PC-9 (cell line): ENCODE measurements at regions not wholly inside any gene's neighbourhood (a gene's known extent, or its start where the extent isn't known, plus 50 kb on each side); places are given as distances from the start of the nearest gene placed in this dataset.

ENCODE experiments used
- BruUV-seq: library from RNA; stranded (reverse); fragments of 400-500 nt; replicated peaks from 2 replicates; lab custom pipeline; 2021; lab: Mats Ljungman, UMichigan
- CTCF ChIA-PET: fragments of 300-600 bp; sonication (Branson Sonifier 250); formaldehyde crosslinking; loops from one replicate; lab custom pipeline; 2022; ENCODE audit warnings: antibody characterized with exemption; lab: Charles Lee
- POLR2A ChIA-PET: fragments of 300-600 bp; sonication (Branson Sonifier 250); formaldehyde crosslinking; loops from one replicate; lab custom pipeline; 2022; ENCODE audit warnings: antibody characterized with exemption; ENCODE audit not compliant: unreplicated experiment; lab: Charles Lee
- DNase-seq, 2 experiments: peaks; one replicate each; pipeline versions ENCODE4 v3.0.0 to v3.0.0-alpha.2; 2015 to 2022; ENCODE audit warnings: mixed read lengths in 1 of 2
- H2AFZ ChIP-seq: fragments of 200-600 bp; sonication (generic); 2 replicates; pipeline ENCODE4 v1.8.1; 2017; ENCODE audit warnings: antibody characterized with exemption
- H3F3A ChIP-seq: fragments of 200-600 bp; sonication (generic); 2 replicates; pipeline ENCODE4 v1.8.1; 2017; ENCODE audit warnings: antibody characterized with exemption, mild to moderate bottlenecking, low read depth; ENCODE audit not compliant: insufficient read depth
- H3K27ac ChIP-seq: fragments of 200-600 bp; sonication (generic); 2 replicates; pipeline ENCODE4 v1.6.1; 2016; ENCODE audit warnings: mixed run types
- H3K27me3 ChIP-seq: fragments of 200-600 bp; sonication (generic); 2 replicates; pipeline ENCODE4 v1.6.1; 2016; ENCODE audit warnings: low read depth, mixed run types; ENCODE audit not compliant: insufficient read depth
- H3K36me3 ChIP-seq: fragments of 200-600 bp; sonication (generic); 2 replicates; pipeline ENCODE4 v1.6.1; 2016; ENCODE audit warnings: low read depth, mixed run types
- H3K4me1 ChIP-seq: fragments of 200-600 bp; sonication (generic); replicated peaks from 2 replicates; pipeline ENCODE4 v1.6.1; 2016; ENCODE audit warnings: mixed run types; ENCODE audit not compliant: insufficient read depth
- H3K4me2 ChIP-seq: fragments of 200-600 bp; sonication (generic); 2 replicates; pipeline ENCODE4 v1.6.1; 2017; ENCODE audit warnings: mixed run types
- H3K4me3 ChIP-seq: fragments of 200-600 bp; sonication (generic); 2 replicates; pipeline ENCODE4 v1.6.1; 2016; ENCODE audit warnings: mixed run types
- H3K79me2 ChIP-seq: fragments of 200-600 bp; sonication (generic); 2 replicates; pipeline ENCODE4 v1.6.1; 2017; ENCODE audit warnings: low read depth, mixed run types
- H3K9me2 ChIP-seq: fragments of 200-600 bp; sonication (generic); 2 replicates; pipeline ENCODE4 v1.8.1; 2017; ENCODE audit warnings: mild to moderate bottlenecking; ENCODE audit not compliant: insufficient read depth
- H3K9me3 ChIP-seq: fragments of 200-600 bp; sonication (generic); 2 replicates; pipeline ENCODE4 v1.8.1; 2016; ENCODE audit warnings: low read depth; ENCODE audit not compliant: insufficient read depth
- H4K20me1 ChIP-seq: fragments of 200-600 bp; sonication (generic); 2 replicates; pipeline ENCODE4 v1.8.1; 2017; ENCODE audit not compliant: insufficient read depth
- EZH2 ChIP-seq: fragments of 200-600 bp; sonication (generic); IDR thresholded peaks from 2 replicates; pipeline ENCODE4 v1.8.0; 2017; ENCODE audit warnings: antibody characterized with exemption, low read depth
- intact Hi-C: fragments of 100-400 bp; cut with micrococcal nuclease; formaldehyde crosslinking; loops from one replicate; pipeline ENCODE4 v1.10.0; 2022; ENCODE audit not compliant: unreplicated experiment
- TF ChIP-seq, protein P1 (sequence below): fragments of 200-600 bp; sonication (generic); conservative IDR thresholded peaks from 2 replicates; pipeline ENCODE4 v1.6.1; 2017; ENCODE audit warnings: mixed run types, antibody characterized with exemption, mild to moderate bottlenecking, moderate library complexity

DNA sequence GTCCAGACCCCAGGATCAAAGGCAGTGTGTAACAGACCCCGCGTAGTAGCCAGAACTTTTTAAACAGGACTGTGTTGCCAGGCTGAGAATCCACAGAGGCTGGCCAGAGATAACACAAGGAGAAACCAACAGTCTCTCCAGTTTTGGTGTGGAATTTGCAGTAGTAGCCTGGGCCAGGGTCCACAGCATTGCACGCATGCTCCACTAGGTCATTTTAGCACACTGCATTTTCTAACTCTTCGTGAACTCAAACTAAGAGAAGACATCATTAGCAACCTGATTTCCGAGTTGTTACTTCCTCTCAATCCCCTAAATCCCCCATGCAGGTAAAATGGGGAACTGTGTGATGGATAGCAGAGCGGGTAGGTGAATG is 119.6 kb downstream of the BOD1 start:
- BruUV-seq, result no TSS peak
- H3F3A ChIP-seq, result peaks cover 13% of the 10 kb centered on the region; the same call in 1 of the 2 replicates
- H3K27me3 ChIP-seq, result no peaks in the 10 kb centered on the region
- H4K20me1 ChIP-seq, result no peaks in the 10 kb centered on the region
- no peak overlapping the region for H3K4me2 ChIP-seq
- no peak overlapping the region for H2AFZ ChIP-seq
- peaks cover 33% of the 10 kb centered on the region for H3K4me1 ChIP-seq
- DNase-seq, result no peak
- no peak overlapping the region for H3K4me3 ChIP-seq
- CTCF ChIA-PET, result interaction anchor here (0.6 kb wide), 1 partner anchor 1035 kb away, joined by 5 read pairs; no protein-coding TSS in a partner anchor
- no peaks in the 10 kb centered on the region for H3K79me2 ChIP-seq
- no peaks in the 10 kb centered on the region for H3K9me3 ChIP-seq
- H3K27ac ChIP-seq, result no peak overlapping the region
- no peaks in the 10 kb centered on the region for H3K36me3 ChIP-seq
- POLR2A ChIA-PET, result no interaction called here
- intact Hi-C loops, result no loop called here
- TF ChIP-seq EZH2, result no peak
- TF ChIP-seq, protein P1, sequence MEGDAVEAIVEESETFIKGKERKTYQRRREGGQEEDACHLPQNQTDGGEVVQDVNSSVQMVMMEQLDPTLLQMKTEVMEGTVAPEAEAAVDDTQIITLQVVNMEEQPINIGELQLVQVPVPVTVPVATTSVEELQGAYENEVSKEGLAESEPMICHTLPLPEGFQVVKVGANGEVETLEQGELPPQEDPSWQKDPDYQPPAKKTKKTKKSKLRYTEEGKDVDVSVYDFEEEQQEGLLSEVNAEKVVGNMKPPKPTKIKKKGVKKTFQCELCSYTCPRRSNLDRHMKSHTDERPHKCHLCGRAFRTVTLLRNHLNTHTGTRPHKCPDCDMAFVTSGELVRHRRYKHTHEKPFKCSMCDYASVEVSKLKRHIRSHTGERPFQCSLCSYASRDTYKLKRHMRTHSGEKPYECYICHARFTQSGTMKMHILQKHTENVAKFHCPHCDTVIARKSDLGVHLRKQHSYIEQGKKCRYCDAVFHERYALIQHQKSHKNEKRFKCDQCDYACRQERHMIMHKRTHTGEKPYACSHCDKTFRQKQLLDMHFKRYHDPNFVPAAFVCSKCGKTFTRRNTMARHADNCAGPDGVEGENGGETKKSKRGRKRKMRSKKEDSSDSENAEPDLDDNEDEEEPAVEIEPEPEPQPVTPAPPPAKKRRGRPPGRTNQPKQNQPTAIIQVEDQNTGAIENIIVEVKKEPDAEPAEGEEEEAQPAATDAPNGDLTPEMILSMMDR, result no peak
- no peaks in the 10 kb centered on the region for H3K9me2 ChIP-seq

DNA sequence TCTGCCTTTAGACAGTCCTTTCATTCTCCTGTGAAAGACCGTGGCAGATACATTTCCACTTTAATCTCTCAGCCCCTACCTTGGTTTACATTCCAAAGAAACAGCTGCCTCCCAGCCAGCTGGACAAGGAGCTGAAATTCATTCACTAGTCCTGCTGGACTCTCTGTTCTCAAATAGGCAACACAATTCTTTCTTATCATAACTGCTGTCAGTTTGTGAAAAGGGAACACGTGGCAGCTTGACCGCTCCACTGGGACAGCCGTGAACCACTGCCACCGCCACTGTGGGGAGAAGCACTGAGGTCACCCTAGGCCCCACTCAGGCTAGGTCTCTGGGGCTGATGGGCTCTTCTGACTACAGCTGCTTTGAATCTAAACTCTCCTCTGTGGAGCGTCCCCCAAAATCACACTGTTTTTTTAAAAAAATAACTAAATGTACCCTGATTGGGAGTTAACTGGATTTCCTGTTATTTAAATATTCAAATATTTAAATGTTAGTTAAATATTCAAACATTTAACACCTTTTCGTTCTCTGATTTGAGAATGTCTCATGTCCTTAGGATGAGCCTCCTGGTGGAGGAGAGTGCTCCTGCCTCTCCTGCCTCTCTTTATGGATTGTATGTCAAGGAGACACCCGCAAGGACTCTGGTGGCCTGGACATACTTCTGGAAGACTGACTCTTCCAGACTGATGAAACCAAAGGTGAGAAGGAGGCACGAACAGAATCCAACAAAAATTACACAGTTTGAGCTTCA is 120.1 kb downstream of the BOD1 start:
- CTCF ChIA-PET, result no interaction called here

DNA sequence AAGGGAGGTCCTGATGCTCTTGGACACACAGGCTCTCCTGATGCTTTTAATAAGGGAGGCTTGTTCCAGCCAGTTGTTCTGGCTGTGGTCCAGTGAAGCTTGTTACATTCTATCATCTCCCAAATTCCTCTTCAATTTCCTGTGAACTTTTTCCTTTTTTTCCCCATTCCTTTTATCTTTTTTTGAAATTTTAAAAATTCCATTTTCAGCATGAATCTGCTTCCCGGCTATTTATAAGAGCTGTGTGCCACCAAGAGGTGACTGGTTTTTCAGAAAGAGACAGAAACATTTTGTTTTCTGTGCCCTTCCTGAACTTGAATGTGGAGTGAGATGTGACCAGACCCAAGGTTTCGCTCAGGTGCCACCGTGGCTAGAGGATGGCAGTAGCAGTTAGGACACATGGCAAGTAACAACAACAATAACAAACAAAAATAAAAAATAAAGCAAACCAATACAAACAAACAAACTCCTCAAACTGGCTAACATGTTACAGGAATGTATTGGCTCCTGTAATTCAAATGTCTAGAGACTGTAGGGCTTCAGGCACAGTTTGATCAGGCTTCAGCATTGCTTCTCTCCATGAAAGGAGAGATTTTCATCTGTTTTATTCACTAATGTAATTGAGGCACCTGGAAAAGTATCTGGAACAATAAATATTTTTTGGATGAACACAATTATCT is 121.1 kb downstream of the BOD1 start:
- Histone ChIP-seq H4K20me1 (no peaks in the 10 kb centered on the region), H3K4me1 (peaks cover 33% of the 10 kb centered on the region), H3K4me3 (no peak overlapping the region), H3K79me2 (no peaks in the 10 kb centered on the region), H2AFZ (no peak overlapping the region), H3K9me3 (no peaks in the 10 kb centered on the region), H3K36me3 (no peaks in the 10 kb centered on the region), H3K27me3 (no peaks in the 10 kb centered on the region), H3K9me2 (no peaks in the 10 kb centered on the region), H3K27ac (no peak overlapping the region), H3K4me2 (no peak overlapping the region), H3F3A (peaks cover 13% of the 10 kb centered on the region; the same call in 1 of the 2 replicates)
- ChIA-PET POLR2A (no interaction called here), CTCF (no interaction called here)
- intact Hi-C loops, result no loop called here
- BruUV-seq, result no TSS peak
- TF ChIP-seq EZH2, result no peak
- TF ChIP-seq, protein P1, result no peak
- DNase-seq, result no peak

More for the DNA sequence above, 120.1 kb downstream of the BOD1 start:
- POLR2A ChIA-PET, result no interaction called here
- TF ChIP-seq, protein P1, result no peak
- TF ChIP-seq EZH2, result no peak
- Histone ChIP-seq H3K4me3 (no peak overlapping the region), H4K20me1 (no peaks in the 10 kb centered on the region), H3K79me2 (no peaks in the 10 kb centered on the region), H3K27ac (no peak overlapping the region), H3K4me2 (no peak overlapping the region), H3K27me3 (no peaks in the 10 kb centered on the region), H2AFZ (no peak overlapping the region), H3K9me2 (no peaks in the 10 kb centered on the region), H3F3A (peaks cover 13% of the 10 kb centered on the region; the same call in 1 of the 2 replicates), H3K9me3 (no peaks in the 10 kb centered on the region), H3K4me1 (peaks cover 33% of the 10 kb centered on the region), H3K36me3 (no peaks in the 10 kb centered on the region)
- intact Hi-C loops, result no loop called here
- DNase-seq, result no peak
- no TSS peak for BruUV-seq
